ENCODE measurements at regions not wholly inside any gene's neighbourhood (a gene's known extent, or its start where the extent isn't known, plus 50 kb on each side); places are given as distances from the start of the nearest gene placed in this dataset.

- TF ChIP-seq, protein P1, sequence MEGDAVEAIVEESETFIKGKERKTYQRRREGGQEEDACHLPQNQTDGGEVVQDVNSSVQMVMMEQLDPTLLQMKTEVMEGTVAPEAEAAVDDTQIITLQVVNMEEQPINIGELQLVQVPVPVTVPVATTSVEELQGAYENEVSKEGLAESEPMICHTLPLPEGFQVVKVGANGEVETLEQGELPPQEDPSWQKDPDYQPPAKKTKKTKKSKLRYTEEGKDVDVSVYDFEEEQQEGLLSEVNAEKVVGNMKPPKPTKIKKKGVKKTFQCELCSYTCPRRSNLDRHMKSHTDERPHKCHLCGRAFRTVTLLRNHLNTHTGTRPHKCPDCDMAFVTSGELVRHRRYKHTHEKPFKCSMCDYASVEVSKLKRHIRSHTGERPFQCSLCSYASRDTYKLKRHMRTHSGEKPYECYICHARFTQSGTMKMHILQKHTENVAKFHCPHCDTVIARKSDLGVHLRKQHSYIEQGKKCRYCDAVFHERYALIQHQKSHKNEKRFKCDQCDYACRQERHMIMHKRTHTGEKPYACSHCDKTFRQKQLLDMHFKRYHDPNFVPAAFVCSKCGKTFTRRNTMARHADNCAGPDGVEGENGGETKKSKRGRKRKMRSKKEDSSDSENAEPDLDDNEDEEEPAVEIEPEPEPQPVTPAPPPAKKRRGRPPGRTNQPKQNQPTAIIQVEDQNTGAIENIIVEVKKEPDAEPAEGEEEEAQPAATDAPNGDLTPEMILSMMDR (IDR thresholded peaks at IDR 0.05) = no peak
- TF ChIP-seq POLR2AphosphoS5 (IDR thresholded peaks at IDR 0.05) = no peak
- TF ChIP-seq POLR2A (IDR thresholded peaks at IDR 0.05) = no peak
Measured at GRCh38 chr2:83435989-83436388, 1023.1 kb downstream of the SUCLG1 start.

Data from upper lobe of left lung (tissue), 4 donors.